ENCODE measurements at regions not wholly inside any gene's neighbourhood (a gene's known extent, or its start where the extent isn't known, plus 50 kb on each side); places are given as distances from the start of the nearest gene placed in this dataset.

DNA sequence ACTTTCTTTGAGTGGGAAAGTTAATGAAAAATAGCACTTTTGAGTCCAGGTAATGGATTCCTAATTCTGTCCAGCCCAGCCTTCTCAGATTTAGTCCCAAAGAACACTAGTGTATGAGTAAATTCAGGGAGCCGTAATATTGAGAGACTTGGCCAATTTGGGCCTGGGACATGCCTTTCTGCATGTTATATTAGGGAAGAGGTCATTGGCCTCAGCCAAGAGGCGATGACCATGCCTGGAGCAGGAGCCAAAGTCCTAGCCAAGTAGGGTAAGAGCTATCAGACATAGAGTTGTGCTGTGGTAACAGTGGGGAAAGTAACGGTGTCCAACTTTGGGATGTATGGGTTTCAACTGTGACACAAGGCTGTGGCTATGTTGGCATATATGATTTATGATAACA, 336.5 kb upstream of the ZNF804A start:
- H3K9me3 Mint-ChIP-seq: no peaks in the 10 kb centered on the region; the same call in 2 of the 3 replicates
- no peak for DNase-seq (ENCODE audit: low spot score)
- H3F3A ChIP-seq (replicated peaks; ENCODE audit: low read depth): no peaks in the 10 kb centered on the region
- no peaks in the 10 kb centered on the region for H3K36me3 Mint-ChIP-seq (ENCODE audit: low read depth)
- H3K4me1 Mint-ChIP-seq: no peaks in the 10 kb centered on the region
- H3K36me3 ChIP-seq (ENCODE audit: insufficient read depth): no peaks in the 10 kb centered on the region
- ATAC-seq: no peak
- H3K4me1 ChIP-seq (ENCODE audit: insufficient read depth): no peaks in the 10 kb centered on the region
- no peak overlapping the region for H2AFZ ChIP-seq
- H3K27ac Mint-ChIP-seq: no peak overlapping the region
- TF ChIP-seq POLR2AphosphoS5 (IDR thresholded peaks at IDR 0.05; ENCODE audit: low read depth) (no peak), ZNF114 (CRISPR knock-in tag; IDR thresholded peaks at IDR 0.05) (no peak), STAT1 (IDR thresholded peaks at IDR 0.05; ENCODE audit: unreplicated experiment) (no peak), EZH2 (IDR thresholded peaks at IDR 0.05; ENCODE audit: low read depth, unreplicated experiment) (no peak), ZNF331 (CRISPR knock-in tag; IDR thresholded peaks at IDR 0.05; ENCODE audit: low read depth) (no peak)
- TF ChIP-seq, protein P1, sequence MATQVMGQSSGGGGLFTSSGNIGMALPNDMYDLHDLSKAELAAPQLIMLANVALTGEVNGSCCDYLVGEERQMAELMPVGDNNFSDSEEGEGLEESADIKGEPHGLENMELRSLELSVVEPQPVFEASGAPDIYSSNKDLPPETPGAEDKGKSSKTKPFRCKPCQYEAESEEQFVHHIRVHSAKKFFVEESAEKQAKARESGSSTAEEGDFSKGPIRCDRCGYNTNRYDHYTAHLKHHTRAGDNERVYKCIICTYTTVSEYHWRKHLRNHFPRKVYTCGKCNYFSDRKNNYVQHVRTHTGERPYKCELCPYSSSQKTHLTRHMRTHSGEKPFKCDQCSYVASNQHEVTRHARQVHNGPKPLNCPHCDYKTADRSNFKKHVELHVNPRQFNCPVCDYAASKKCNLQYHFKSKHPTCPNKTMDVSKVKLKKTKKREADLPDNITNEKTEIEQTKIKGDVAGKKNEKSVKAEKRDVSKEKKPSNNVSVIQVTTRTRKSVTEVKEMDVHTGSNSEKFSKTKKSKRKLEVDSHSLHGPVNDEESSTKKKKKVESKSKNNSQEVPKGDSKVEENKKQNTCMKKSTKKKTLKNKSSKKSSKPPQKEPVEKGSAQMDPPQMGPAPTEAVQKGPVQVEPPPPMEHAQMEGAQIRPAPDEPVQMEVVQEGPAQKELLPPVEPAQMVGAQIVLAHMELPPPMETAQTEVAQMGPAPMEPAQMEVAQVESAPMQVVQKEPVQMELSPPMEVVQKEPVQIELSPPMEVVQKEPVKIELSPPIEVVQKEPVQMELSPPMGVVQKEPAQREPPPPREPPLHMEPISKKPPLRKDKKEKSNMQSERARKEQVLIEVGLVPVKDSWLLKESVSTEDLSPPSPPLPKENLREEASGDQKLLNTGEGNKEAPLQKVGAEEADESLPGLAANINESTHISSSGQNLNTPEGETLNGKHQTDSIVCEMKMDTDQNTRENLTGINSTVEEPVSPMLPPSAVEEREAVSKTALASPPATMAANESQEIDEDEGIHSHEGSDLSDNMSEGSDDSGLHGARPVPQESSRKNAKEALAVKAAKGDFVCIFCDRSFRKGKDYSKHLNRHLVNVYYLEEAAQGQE (IDR thresholded peaks at IDR 0.05; ENCODE audit: unreplicated experiment): no peak
- no peaks in the 10 kb centered on the region for H3K9me2 ChIP-seq (ENCODE audit: insufficient read depth)
- no peak overlapping the region for H3K27ac ChIP-seq (ENCODE audit: low read depth)
- H3K4me2 ChIP-seq: no peak overlapping the region
- H3K27me3 Mint-ChIP-seq (ENCODE audit: insufficient read depth, low read depth, poor library complexity): no peaks in the 10 kb centered on the region
- H4K20me1 ChIP-seq (replicated peaks; ENCODE audit: insufficient read depth): no peaks in the 10 kb centered on the region
- no peak overlapping the region for H3K4me3 Mint-ChIP-seq
- H3K79me2 ChIP-seq (replicated peaks; ENCODE audit: insufficient read depth): no peaks in the 10 kb centered on the region
- no peaks in the 10 kb centered on the region for H3K27me3 ChIP-seq (ENCODE audit: insufficient read depth)
- H3K4me3 ChIP-seq: no peak overlapping the region

- Histone ChIP-seq H3K4me3 (no peak overlapping the region), H4K20me1 (replicated peaks; ENCODE audit: insufficient read depth) (no peaks in the 10 kb centered on the region), H2AFZ (no peak overlapping the region), H3K27me3 (ENCODE audit: insufficient read depth) (no peaks in the 10 kb centered on the region), H3F3A (replicated peaks; ENCODE audit: low read depth) (no peaks in the 10 kb centered on the region), H3K36me3 (ENCODE audit: insufficient read depth) (no peaks in the 10 kb centered on the region), H3K4me2 (no peak overlapping the region), H3K4me1 (ENCODE audit: insufficient read depth) (peaks cover 6% of the 10 kb centered on the region; the same call in 1 of the 2 replicates), H3K79me2 (replicated peaks; ENCODE audit: insufficient read depth) (no peaks in the 10 kb centered on the region), H3K9me2 (ENCODE audit: insufficient read depth) (no peaks in the 10 kb centered on the region; the same call in none of the 2 replicates), H3K27ac (ENCODE audit: low read depth) (no peak overlapping the region)
- Mint-ChIP-seq H3K9me3 (no peaks in the 10 kb centered on the region; the same call in 2 of the 3 replicates), H3K4me3 (no peak overlapping the region), H3K27ac (no peak overlapping the region), H3K27me3 (ENCODE audit: insufficient read depth, low read depth, poor library complexity) (no peaks in the 10 kb centered on the region), H3K36me3 (ENCODE audit: low read depth) (no peaks in the 10 kb centered on the region), H3K4me1 (peaks cover 5% of the 10 kb centered on the region)
- no peak for DNase-seq (ENCODE audit: low spot score)
- no peak for ATAC-seq
- TF ChIP-seq, protein P2, sequence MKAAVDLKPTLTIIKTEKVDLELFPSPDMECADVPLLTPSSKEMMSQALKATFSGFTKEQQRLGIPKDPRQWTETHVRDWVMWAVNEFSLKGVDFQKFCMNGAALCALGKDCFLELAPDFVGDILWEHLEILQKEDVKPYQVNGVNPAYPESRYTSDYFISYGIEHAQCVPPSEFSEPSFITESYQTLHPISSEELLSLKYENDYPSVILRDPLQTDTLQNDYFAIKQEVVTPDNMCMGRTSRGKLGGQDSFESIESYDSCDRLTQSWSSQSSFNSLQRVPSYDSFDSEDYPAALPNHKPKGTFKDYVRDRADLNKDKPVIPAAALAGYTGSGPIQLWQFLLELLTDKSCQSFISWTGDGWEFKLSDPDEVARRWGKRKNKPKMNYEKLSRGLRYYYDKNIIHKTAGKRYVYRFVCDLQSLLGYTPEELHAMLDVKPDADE (IDR thresholded peaks at IDR 0.05): no peak
- TF ChIP-seq EZH2 (IDR thresholded peaks at IDR 0.05; ENCODE audit: low read depth, unreplicated experiment) (no peak), EZH2phosphoT487 (IDR thresholded peaks at IDR 0.05; ENCODE audit: unreplicated experiment) (no peak), NANOG (IDR thresholded peaks at IDR 0.05; ENCODE audit: borderline replicate concordance) (no peak), ZNF114 (CRISPR knock-in tag; IDR thresholded peaks at IDR 0.05) (no peak), CREB1 (CRISPR knock-in tag; IDR thresholded peaks at IDR 0.05; ENCODE audit: low read depth) (no peak)
- TF ChIP-seq, protein P3, sequence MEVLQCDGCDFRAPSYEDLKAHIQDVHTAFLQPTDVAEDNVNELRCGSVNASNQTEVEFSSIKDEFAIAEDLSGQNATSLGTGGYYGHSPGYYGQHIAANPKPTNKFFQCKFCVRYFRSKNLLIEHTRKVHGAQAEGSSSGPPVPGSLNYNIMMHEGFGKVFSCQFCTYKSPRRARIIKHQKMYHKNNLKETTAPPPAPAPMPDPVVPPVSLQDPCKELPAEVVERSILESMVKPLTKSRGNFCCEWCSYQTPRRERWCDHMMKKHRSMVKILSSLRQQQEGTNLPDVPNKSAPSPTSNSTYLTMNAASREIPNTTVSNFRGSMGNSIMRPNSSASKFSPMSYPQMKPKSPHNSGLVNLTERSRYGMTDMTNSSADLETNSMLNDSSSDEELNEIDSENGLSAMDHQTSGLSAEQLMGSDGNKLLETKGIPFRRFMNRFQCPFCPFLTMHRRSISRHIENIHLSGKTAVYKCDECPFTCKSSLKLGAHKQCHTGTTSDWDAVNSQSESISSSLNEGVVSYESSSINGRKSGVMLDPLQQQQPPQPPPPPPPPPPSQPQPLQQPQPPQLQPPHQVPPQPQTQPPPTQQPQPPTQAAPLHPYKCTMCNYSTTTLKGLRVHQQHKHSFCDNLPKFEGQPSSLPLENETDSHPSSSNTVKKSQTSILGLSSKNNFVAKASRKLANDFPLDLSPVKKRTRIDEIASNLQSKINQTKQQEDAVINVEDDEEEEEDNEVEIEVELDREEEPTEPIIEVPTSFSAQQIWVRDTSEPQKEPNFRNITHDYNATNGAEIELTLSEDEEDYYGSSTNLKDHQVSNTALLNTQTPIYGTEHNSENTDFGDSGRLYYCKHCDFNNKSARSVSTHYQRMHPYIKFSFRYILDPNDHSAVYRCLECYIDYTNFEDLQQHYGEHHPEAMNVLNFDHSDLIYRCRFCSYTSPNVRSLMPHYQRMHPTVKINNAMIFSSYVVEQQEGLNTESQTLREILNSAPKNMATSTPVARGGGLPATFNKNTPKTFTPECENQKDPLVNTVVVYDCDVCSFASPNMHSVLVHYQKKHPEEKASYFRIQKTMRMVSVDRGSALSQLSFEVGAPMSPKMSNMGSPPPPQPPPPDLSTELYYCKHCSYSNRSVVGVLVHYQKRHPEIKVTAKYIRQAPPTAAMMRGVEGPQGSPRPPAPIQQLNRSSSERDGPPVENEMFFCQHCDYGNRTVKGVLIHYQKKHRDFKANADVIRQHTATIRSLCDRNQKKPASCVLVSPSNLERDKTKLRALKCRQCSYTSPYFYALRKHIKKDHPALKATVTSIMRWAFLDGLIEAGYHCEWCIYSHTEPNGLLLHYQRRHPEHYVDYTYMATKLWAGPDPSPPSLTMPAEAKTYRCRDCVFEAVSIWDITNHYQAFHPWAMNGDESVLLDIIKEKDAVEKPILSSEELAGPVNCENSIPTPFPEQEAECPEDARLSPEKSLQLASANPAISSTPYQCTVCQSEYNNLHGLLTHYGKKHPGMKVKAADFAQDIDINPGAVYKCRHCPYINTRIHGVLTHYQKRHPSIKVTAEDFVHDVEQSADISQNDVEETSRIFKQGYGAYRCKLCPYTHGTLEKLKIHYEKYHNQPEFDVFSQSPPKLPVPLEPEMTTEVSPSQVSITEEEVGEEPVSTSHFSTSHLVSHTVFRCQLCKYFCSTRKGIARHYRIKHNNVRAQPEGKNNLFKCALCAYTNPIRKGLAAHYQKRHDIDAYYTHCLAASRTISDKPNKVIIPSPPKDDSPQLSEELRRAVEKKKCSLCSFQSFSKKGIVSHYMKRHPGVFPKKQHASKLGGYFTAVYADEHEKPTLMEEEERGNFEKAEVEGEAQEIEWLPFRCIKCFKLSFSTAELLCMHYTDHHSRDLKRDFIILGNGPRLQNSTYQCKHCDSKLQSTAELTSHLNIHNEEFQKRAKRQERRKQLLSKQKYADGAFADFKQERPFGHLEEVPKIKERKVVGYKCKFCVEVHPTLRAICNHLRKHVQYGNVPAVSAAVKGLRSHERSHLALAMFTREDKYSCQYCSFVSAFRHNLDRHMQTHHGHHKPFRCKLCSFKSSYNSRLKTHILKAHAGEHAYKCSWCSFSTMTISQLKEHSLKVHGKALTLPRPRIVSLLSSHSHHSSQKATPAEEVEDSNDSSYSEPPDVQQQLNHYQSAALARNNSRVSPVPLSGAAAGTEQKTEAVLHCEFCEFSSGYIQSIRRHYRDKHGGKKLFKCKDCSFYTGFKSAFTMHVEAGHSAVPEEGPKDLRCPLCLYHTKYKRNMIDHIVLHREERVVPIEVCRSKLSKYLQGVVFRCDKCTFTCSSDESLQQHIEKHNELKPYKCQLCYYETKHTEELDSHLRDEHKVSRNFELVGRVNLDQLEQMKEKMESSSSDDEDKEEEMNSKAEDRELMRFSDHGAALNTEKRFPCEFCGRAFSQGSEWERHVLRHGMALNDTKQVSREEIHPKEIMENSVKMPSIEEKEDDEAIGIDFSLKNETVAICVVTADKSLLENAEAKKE (CRISPR knock-in tag; IDR thresholded peaks at IDR 0.05): no peak
Measured at GRCh38 chr2:184268900-184269477, 329.3 kb upstream of the ZNF804A start.

Data from GM23338 (cell line).